ENCODE measurements at regions not wholly inside any gene's neighbourhood (a gene's known extent, or its start where the extent isn't known, plus 50 kb on each side); places are given as distances from the start of the nearest gene placed in this dataset.

DNA sequence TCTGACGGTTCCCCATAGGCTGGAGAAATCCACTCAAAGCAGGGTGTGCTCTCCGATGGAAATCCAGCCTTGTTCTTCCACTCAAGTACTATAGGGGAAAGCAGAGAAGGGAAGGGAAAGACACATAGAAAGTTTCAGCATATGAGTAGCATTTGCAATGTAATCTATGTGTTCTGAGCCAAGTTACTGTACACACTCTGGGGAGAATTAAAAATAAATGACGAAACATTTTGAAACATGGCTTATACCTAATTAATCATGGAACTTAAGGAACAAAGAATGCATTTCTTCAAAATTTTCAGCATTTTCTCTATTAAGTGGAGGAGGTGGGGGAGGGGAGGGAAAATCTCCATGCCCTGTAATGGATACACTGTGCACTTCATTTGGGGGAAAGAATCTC is 198.1 kb upstream of the HABP2 start:
- DNase-seq: no peak
- Histone ChIP-seq H3K36me3 (no peaks in the 10 kb centered on the region), H3K9me3 (no peaks in the 10 kb centered on the region), H3K27me3 (no peaks in the 10 kb centered on the region), H3K4me3 (replicated peaks in 1 of 3) (no peak overlapping the region), H3K4me1 (no peaks in the 10 kb centered on the region), H3K27ac (no peak overlapping the region)
- 82 to 84% methylated on average over 3 of the region's 3 CpGs for WGBS, 2 donors
- intact Hi-C loops (cut with DNase I): no loop called here
- TF ChIP-seq, protein P1, sequence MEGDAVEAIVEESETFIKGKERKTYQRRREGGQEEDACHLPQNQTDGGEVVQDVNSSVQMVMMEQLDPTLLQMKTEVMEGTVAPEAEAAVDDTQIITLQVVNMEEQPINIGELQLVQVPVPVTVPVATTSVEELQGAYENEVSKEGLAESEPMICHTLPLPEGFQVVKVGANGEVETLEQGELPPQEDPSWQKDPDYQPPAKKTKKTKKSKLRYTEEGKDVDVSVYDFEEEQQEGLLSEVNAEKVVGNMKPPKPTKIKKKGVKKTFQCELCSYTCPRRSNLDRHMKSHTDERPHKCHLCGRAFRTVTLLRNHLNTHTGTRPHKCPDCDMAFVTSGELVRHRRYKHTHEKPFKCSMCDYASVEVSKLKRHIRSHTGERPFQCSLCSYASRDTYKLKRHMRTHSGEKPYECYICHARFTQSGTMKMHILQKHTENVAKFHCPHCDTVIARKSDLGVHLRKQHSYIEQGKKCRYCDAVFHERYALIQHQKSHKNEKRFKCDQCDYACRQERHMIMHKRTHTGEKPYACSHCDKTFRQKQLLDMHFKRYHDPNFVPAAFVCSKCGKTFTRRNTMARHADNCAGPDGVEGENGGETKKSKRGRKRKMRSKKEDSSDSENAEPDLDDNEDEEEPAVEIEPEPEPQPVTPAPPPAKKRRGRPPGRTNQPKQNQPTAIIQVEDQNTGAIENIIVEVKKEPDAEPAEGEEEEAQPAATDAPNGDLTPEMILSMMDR (IDR thresholded peaks at IDR 0.05): no peak
- no peak for TF ChIP-seq POLR2A (IDR thresholded peaks at IDR 0.05)

DNA sequence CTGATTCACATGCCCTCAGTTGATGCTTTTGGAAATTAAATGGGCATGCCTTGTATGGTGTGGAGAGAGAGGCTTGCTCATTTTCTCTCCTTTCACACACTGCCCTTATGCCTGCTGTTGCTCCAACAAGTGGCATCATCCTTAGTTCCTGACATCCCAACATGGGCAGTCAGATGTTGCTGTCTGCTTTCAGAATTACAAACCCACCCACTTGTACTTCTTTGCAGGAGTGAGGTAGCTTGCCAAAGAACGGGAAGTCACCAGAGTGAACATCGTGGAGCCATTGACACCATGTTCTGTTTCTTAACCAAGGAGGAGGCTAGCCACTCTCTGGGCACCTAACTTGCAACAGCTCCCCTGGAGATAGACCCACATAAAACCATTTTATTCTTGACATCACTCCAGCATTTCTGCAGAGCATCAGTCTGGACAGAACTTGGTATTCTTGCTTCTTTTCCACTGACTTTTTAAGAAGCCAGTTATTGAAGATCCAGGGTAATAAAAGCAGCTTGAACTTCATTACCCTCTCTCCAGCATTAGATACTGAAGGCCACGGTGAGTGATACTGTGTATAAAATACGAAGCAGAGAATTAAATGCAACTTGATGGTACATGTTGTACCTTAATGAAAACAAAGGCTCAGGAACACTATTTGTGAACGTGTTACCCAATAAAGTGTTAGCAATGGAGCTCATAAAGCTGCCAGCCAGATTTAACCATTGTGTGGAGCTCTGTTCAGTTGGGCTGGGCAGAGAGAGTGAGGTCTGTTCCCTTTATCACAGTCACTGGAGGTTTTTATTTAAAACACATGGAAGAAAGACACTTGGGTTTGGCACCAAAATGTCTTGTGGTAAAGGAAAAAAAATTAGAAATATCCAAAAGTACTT is 195.8 kb upstream of the HABP2 start:
- WGBS, 2 donors: 58 to 70% methylated on average over 5 of the region's 5 CpGs
- Histone ChIP-seq H3K36me3 (no peaks in the 10 kb centered on the region), H3K9me3 (no peaks in the 10 kb centered on the region), H3K27me3 (no peaks in the 10 kb centered on the region), H3K4me3 (replicated peaks in 1 of 3) (no peak overlapping the region), H3K27ac (no peak overlapping the region), H3K4me1 (peaks cover 5 to 6% of the 10 kb centered on the region in 2 donors)
- TF ChIP-seq, protein P1 (IDR thresholded peaks at IDR 0.05): no peak
- TF ChIP-seq POLR2A (IDR thresholded peaks at IDR 0.05): no peak
- DNase-seq: no peak
- intact Hi-C loops (cut with DNase I): no loop called here

DNA sequence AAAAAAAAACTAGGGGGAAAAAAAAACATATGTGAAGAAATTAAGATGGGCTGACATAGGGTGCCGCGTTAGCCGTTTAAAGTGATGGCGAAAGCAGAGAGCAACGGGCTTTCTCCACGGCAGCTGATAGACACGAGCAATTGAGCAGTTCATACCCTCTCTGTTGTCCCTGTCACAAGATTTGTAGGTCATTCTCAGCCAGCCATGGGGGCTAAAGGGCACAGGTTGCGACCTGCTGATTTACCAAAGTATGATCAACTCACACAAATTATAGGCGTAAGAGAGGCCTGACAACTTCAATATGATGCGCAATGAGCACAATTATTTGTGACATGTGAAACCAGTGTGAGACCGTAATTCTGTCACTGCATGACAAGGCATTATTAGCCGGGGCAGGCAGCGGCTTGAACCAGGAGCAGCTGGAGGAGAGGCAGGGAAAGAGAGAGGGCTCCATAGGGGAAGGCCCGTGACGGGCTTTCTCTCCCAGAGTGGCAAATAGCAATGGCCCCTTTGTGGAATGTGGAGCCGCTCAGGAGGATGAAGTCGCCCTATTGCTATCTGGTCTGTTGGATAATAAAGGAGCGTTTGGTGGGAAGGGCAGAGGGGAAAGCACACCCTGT is 195.1 kb upstream of the HABP2 start:
- Histone ChIP-seq H3K36me3 (no peaks in the 10 kb centered on the region), H3K9me3 (no peaks in the 10 kb centered on the region), H3K27ac (no peak overlapping the region), H3K4me3 (replicated peaks in 1 of 3) (no peak overlapping the region), H3K27me3 (no peaks in the 10 kb centered on the region), H3K4me1 (peaks cover 13 to 14% of the 10 kb centered on the region in 2 donors)
- WGBS, 2 donors: 92 to 93% methylated on average over 18 of the region's 18 CpGs
- no peak for DNase-seq
- TF ChIP-seq, protein P1 (IDR thresholded peaks at IDR 0.05): no peak
- no peak for TF ChIP-seq POLR2A (IDR thresholded peaks at IDR 0.05)
- intact Hi-C loops (cut with DNase I): no loop called here

DNA sequence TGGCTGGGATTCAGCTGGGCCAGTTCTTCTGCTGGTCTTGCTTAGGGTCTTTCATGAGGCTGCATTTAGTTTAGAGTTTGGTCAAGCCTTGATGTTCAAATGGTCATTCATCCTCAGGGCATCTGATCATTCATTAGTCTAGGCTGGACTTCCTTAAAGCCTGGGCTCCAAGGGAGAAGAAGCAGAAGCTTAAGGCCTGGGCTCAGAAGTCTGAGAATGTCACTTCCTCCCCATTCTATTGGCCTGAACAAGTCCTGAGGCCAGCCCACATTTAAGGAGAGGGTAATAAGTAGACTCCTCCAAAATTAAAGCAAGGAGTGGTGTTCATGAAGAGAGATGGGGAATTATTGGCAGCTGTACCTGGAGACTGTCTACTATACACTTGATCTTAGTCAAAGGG is 193.2 kb upstream of the HABP2 start:
- TF ChIP-seq, protein P1 (IDR thresholded peaks at IDR 0.05): no peak
- TF ChIP-seq POLR2A (IDR thresholded peaks at IDR 0.05): no peak
- Histone ChIP-seq H3K27ac (no peak overlapping the region), H3K27me3 (no peaks in the 10 kb centered on the region), H3K9me3 (no peaks in the 10 kb centered on the region), H3K4me1 (peaks cover 14 to 15% of the 10 kb centered on the region in 2 donors), H3K4me3 (replicated peaks in 1 of 3) (no peak overlapping the region), H3K36me3 (no peaks in the 10 kb centered on the region)
- intact Hi-C loops (cut with DNase I): no loop called here
- DNase-seq: no peak

DNA sequence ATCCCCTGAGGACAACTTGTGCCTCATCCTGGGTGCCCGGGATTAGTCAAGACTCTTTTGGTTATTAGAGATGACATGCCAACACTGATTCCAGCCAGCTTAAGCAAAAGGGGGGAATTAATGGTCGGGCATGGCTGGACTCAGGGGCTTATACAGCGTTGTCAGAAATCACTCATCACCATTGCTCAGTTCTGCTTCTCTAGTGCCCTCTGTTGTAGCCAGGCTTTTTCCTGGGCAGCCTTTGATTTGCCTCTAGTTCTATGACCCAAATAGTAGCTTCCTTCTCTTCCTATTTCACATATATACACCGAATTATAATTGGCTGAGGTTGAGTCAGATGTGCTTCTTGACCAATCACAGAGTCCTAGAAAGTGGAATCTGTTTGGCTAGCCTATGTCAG is 192.0 kb upstream of the HABP2 start:
- intact Hi-C loops (cut with DNase I): no loop called here
- TF ChIP-seq, protein P1 (IDR thresholded peaks at IDR 0.05): no peak
- TF ChIP-seq POLR2A (IDR thresholded peaks at IDR 0.05): no peak
- 73% methylated on average over 4 of the region's 4 CpGs for WGBS, 2 donors
- H3K27me3 ChIP-seq: no peaks in the 10 kb centered on the region
- DNase-seq: no peak
- H3K4me1 ChIP-seq: peaks cover 14 to 15% of the 10 kb centered on the region in 2 donors
- no peaks in the 10 kb centered on the region for H3K9me3 ChIP-seq
- H3K4me3 ChIP-seq (replicated peaks in 1 of 3): no peak overlapping the region
- no peak overlapping the region for H3K27ac ChIP-seq
- no peaks in the 10 kb centered on the region for H3K36me3 ChIP-seq
